Fibroblast of gingiva (primary cell): ENCODE measurements at regions not wholly inside any gene's neighbourhood (a gene's known extent, or its start where the extent isn't known, plus 50 kb on each side); places are given as distances from the start of the nearest gene placed in this dataset.

ENCODE experiments used
- DNase-seq: peaks from one replicate; pipeline ENCODE4 v3.0.0-alpha.2; 2011; ENCODE audit warnings: low read depth

DNA sequence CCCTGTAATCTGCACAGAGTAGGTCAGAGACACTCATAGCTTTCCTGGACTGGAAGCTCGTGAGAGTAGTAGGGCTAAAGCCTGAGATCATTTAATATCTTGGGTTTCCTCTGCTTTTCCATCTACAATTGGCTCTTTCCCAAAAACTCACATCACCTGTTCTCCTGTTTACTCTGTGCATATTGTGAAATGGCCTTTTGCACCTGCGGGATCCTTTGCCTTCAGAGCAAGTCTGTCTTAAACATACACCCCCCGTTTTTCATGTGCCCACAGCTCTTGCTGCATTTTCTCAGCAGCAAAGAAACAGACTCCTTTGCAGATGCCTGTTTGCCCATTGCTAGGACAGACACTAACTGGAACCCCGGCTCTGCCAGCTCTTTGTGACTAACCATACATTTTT, 608.3 kb upstream of the PCDH10 start:
- no peak for DNase-seq

DNA sequence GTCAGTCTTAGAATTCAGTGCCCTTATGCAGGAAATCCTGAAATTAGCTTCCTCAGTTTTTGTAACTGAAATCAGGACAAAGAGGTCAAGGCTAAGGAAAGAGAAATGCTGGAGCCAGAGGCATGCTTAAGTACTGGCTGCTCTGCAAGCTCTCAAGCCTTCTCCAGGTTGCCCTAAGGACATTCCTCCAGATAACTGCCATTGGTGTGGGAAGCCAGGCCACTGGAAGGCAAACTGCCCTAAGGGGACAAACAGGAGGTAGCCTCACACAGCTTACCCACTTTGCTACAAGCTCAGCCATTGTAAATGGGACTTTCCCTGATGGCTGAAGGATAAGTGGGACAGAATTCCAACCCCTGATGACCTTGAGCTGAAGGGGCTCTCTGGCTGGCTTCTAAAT, 606.9 kb upstream of the PCDH10 start:
- no peak for DNase-seq

DNA sequence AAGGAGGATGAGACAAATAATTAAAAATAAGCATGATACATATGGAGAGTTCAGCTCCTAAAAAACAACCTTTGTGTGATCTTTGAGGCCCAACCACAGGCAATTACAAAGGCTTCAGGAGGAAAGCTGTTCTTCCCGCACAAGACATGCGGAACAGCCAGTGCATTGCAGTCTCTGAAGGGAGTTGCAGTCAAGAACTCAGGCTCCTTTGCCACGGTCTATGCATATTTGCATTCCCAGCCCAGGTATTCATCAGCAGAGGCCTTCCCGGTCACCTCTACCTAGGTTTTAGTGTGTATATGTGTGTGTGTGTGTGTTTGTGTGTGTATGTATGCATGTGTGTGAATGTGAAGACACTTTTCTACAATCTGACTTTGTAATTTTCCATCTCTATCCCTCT, 600.6 kb upstream of the PCDH10 start:
- no peak for DNase-seq

DNA sequence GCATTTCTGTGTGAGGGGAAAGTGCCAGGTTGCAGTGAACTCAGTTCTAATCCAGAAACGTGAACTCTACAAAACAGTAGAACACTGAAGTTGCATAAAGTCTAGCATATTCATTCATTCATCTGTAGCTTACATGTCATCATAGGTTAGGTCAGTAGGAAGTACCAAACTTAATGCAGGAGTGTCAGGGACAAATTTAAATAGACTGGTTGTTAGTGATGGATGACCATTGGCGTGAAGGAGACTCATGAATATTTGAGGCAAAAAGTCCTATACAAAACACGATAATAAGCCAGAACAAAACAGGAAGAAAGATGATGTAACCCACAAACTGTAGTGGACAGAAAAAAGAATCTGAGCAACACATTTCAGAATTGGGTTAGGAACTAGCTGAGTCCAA, 592.8 kb upstream of the PCDH10 start:
- DNase-seq: no peak

DNA sequence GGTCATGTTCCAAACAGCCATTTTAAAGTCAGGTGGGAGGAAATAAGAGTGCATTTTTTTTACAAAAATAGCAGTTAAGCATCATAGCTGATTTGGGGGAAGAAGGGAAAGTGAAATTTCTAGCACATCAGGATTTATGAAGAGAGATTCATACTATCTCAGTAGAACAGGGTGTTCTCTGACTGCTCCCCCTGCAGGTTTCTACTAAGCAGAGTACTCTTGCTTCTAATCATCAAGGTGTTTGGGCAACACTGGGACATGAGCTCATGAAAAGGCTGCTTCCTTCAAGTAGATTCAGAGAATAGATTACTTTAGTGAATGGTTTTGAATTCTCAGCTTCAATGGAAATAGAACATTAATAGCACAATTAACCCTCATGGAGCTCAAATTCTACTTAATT, 591.4 kb upstream of the PCDH10 start:
- no peak for DNase-seq

DNA sequence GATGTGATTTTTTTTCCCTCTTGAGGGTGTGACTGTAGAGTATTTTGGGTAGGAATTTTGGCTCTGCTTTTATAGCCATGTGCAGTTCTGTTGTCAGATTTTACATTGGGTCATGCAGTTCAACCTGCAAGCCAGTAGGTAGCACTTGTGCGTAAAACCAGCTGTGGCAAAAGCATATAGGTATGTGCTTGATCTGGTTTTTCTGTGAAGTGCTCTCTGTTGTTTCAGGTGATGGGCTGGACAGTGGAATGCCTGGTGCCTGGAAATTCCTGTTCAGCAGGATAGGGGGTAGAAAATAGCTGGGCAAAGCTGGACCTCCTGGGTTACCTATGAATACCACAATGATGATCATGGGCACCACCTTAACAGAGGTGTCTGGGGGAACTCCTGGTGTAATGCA, 584.2 kb upstream of the PCDH10 start:
- DNase-seq: no peak

DNA sequence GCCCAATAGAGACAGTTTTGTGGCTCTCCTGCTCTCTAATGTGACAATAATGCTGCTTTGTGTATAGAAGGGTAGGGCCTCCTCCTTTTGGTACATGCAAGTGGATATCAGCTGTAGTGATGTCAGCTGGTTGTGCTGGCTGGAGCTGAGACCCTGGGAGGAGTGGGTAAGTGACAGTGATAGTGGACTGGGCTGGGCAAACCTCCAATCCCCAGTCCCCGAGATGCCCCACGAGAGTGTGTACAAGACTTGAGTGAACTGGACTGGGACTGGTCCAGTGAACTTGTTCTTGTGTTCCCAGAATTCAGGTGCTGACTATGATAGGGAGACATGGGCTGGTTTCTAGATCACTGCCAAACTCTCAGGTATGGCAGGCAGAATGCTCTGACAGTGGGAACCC, 583.6 kb upstream of the PCDH10 start:
- DNase-seq: no peak

DNA sequence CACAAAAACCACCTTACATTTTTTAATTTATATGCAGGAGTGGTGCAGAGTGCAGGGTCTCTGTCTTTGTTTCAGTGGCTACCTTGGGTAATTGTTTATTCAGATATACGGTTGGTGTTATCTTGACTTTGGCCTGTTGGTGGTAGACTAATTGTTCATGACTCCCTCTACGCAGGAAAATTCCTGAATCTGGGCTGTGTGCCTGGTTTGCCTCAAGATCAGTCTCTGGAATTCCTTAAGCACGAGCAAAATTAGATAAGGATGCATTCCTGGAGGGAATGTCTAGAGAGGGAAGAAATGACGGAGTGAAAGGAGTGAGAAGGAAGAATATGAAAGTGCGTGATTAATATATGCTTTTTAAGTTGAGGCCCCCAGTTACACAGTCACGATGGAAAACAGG, 576.9 kb upstream of the PCDH10 start:
- DNase-seq: no peak

DNA sequence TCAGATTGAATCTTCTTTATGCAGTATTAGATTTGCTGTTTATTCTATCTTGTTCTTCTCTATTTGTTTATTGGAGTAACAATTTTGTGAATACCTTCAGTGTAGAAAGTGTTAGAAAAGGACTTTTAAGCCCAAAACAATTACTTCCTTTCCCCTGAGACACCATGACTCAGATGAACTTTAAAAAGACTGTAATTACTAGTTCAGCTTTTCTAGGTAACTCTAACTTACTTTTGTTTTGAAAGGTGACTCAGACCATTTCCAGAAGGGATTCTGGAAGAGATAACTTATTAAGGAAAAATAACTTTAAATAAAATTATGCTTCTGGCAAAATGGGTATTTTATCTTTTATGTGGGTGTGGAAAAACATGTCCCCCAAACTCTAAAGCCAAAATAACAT, 561.5 kb upstream of the PCDH10 start:
- DNase-seq: no peak

DNA sequence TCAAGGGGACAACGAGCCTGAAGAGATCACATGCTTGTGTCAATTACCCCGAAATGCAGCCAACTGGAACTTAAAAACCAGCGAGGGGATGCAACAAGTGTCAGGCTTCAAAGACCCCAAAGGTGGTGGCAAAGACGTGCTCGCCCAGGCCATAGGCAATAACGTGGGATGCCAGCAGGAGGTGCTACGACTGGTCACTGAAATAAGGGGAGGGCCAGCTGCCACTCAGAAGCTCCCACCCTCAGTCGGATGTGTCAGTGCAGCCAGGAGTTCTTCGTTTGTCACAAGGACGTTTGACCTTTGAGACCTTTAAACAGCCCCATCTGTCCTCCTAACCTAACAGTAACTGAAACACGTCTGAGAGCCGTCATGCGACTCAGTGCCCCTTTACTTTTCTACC, 556.8 kb upstream of the PCDH10 start:
- DNase-seq: no peak

DNA sequence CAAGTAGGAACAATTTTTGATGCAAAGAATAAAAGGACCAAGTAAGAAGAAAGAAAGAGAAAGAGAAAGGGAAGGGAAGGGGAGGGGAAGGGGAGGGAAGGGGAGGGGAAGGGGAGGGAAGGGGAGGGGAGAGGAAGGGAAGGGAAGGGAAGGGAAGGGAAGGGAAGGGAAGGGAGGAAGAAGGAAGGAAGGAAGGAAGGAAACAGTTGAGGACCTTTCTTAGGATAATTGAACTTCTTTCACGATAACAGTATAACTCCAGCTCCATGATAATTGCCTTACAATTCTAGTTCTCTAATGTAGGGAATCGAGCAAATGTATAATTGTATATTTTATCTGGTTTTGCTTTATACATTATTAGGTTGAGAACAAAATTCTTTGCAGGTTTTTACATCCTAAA, 556.2 kb upstream of the PCDH10 start:
- no peak for DNase-seq

DNA sequence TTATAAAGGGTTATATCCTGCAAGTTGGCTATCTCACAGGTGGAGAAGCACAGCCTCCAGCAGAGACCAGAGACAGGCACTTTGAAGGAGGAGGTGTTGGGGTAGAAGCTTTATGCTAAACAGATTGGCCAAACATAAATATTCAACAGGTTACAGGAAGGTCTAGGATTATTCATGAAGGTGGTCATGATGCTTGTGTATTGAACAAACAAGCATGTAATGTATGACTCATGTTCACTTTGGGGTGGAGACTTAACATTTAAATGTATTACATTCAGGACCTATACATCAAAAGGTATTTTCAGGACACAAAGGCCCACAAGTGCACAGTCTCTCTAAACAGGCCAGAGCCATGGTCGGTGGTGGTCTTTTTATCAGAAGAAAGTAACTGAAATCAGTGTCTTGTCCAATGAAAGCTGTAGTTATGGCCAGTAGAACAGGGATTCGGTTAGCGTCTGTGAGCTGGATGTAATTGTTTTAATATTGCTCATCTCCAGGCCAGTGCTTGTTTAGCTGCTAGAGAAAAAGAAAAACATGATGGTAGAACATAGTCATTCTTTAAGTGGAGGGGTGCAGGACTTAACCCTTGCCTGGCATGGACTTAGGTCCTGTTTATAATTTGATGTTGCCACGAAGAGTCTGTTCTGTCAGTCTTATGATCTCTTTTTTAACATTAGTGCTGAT, 555.2 kb upstream of the PCDH10 start:
- DNase-seq: no peak

DNA sequence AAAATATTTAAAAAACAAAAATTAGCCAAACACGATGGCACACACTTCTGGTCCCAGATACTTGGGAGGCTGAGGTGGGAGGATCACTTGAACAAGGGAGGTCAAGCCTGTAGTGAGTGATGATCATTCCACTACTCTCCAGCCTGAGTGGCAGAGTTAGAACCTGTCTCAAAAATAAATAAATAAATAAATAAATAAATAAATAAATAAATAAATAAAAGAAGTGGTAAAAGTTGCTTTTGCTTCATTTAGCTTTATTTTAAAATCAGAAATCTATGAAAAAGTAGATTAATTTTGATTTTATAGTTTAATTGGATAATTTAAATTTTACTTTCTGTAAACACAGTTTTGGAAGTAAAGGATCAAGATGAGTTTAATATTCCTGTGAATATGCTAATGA, 552.9 kb upstream of the PCDH10 start:
- DNase-seq: no peak

DNA sequence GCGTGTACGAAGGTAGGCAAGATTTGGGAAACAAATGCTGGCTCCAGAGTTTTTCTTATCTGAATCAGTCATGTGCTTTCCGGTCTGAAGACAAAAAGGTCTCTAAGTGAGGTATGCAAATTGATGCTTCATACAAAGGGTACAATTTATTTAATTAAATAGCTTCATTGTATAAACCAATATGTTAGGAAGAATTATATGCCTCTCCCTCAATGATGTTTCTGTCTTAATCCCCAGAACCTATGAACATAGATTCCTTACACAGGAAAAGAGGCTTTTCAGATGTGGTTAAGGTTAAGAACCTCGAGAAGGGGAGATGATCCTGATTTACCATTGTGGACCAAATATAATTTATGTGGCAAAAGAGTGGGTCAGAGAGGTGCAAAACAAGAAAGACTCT, 543.5 kb upstream of the PCDH10 start:
- DNase-seq: no peak

DNA sequence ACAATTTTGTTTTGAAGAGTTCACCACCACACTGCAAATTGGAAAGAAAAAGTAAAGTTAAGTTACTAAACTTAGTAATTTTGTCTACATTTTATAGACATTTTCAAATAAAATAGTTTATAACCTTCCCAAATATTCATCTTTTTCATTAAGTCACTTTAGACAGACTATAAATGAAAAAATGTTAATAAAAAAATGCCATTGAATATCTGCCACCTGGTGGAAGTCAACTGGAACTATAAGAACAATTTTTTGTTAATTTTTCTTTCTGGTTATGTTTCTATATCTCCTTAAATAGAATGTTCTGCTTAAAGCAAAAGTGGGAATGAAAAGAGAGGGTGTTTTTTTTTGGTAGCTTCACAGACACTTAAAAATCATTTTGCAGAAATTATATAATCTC, 534.4 kb upstream of the PCDH10 start:
- DNase-seq: no peak

DNA sequence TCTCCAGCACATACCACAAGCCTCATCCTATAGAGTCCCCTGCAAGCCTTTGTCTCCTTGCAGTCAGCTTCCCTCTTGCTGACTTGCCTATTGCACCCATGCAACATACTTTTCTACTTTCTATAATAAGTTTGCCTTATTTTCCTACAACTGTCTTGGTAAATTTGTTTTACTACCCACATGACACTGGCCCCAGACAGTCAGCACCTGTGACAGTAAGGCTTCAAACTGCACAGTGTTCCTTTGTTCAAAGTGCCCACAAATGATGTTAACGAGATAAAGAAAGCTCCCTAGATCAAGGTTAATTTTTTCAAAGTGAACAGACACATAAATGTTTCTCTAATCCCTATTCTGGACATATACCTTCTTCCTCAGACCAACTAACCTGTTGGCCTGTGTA, 529.1 kb upstream of the PCDH10 start:
- no peak for DNase-seq

DNA sequence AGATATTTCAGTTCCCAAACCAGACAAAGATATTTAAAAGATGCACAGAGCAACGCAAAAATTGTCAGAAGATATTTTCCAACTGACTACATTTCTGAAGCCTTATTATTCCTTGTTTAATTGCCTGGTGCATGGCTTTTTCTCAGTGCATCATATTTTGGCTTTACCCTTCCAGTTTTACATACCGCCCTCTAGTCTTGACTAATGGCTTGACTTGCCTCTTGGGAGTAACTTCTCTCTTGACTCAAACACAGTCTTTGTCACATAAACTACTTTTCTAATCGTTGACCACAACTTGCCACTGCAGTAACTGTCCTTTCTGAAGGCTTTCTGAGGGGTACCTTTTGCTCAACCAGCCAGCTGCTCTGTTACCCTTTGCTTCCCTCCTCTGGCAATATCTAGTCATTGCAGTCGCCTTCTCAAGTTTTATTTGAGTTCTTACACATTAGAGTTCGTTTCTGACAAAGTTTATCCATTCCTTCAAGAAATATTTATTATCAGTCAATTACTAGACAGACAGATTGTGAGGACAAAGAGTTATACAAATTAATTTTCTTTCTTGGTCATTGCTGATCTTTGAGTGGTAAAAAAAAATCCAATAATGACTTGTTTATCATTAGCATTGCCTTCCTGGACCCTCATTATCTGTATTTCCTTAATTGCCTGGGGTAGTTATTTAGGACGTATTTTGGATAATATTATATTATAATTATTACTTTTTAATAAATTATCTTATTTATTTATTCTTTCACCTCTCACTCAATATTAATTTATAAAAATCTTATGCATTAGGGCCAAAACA, 506.9 kb upstream of the PCDH10 start:
- DNase-seq: peak; percentile 17

DNA sequence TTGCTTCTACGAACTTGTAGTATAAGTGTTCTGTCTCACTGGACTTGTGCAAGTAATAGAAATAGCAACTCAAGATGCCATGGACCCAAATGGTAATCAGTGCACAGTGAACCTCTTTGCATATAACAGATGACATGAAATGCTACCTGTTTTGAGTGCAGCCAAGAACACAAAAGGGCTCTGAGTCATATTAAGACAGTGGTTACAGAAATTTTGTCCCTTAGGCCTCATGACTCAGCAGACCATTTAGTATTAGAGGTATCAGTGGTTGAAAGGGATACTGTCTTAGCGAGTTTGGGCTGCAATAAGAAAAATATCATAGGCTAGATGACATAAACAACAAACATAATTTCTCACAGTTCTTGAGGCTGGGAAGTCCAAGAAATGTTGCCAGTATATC, 502.9 kb upstream of the PCDH10 start:
- no peak for DNase-seq

DNA sequence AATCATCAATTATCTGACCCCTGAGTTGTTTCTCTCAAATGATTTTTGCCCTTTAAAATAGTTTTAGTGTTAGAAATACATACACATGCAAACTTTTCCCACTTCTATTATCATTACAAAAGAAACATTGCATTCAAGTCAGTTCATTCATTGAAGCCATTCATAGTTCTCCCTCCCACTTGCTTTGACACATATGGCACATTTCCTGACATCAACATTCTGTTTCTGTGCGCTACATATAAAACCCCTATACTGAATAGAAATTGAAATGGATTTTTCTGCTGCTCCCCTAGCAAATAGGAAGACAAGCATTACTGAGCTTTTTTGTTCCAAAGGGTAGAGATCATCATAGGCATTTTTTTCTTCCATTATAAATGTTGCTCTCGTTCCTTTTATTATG, 497.9 kb upstream of the PCDH10 start:
- DNase-seq: no peak

DNA sequence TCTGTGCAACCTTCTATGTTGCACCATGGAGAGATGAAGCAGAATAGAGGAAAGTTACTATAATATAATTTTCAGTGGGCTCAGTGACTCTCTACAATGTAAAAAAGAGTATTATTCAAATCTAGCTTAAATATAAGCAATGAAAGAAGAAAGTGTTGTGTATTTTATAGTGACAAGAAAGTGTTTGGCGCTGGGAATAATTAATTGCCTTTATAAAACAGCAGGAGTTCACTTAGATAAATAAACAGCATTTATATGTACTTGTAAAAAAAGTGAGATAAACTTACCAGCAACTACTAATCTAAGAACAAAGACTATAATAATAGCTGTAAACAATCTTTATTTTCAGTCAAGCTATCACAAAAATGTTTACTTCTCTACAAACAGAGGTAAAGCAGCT, 488.9 kb upstream of the PCDH10 start:
- DNase-seq: no peak

DNA sequence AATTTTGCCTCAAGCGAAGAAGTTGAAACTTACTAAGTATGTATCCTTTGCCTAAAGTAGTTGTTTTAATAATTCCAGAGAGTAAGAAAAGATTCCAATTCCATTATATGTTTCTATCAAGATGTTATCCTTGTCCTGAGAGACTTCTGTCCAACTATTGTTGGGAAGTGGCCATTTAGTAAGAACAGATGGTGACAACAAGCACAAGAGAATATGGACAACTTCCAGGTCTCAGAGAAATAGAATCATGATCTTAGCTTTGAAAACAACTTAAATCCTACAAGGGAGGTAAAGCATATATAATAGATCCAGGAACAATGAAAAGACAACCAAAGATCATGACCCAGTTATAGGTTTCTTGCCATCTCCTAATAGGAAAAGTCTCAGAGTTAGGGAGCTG, 486.6 kb upstream of the PCDH10 start:
- DNase-seq: no peak

DNA sequence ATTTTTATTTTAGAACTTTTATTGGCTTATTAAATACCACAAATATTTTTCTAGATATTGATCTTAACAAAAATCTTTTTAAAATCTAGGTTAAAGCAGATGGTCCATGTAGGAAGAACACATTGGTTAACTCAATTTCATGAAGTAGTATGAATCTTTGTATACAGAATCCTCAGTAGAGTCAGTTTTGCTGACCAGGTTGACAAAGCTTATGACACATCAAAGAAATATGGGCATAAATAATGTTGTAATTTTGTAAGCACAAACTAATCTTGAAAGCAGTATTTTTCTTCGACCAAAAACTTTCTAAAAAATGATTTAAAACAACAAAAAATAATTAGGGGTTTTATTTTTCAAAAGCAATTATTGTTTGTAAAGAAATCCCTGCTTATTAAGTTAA, 479.3 kb upstream of the PCDH10 start:
- no peak for DNase-seq

DNA sequence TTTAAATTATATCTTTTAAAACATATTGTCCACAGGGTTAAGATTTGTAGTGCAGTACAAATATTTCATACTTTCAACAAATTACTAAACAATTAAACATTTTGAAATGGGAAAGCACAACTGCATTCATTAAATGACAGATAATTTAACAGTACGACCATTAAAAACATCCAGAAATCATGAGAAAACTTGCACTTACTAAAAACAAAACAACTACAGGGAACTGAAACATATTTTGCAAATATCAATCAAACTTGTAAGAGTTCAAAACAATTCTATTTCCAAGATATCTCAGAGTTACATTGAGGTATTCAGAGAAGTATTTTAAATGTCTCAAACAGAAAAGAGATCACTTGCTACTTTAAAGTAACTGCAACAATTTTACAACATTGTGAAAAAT, 478.5 kb upstream of the PCDH10 start:
- DNase-seq: no peak

DNA sequence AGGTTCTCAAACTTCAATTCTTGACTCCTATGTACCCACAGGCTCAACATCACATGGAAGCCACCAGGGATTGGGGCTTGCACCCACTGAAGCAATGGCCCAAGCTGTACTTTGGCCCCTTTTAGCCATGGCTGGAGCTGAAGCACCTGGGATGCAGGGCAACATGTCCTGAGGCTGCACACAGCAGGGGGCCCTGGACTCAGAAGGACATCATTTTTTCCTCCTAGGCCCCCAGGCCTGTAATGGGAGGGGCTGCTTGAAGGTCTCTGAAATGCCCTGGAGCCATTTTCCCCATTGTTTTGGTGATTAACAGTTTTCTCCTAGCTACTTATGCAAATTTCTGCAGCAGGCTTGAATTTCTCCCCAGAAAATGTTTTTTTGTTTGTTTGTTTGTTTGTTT, 465.1 kb upstream of the PCDH10 start:
- no peak for DNase-seq
